Frontal cortex (tissue), 3 donors: ENCODE measurements at regions not wholly inside any gene's neighbourhood (a gene's known extent, or its start where the extent isn't known, plus 50 kb on each side); places are given as distances from the start of the nearest gene placed in this dataset.
"Not testable (repeated sequence)": the region's sequence is repeated elsewhere in the genome, so short reads cannot be mapped to it uniquely, and the experiment has no call there.

ENCODE experiments used
- DNase-seq, 2 donors: peaks; one replicate each; pipeline ENCODE4 v3.0.0; 2012; ENCODE audit warnings: low spot score in 2 of 2
- FAIRE-seq: peaks from 2 replicates; lab custom pipeline; 2012; peaks lifted over from hg19 to GRCh38; lab: Jason Lieb, UNC
- donor health status: control.
- donor health status: control.
- donor health status: control.

DNA sequence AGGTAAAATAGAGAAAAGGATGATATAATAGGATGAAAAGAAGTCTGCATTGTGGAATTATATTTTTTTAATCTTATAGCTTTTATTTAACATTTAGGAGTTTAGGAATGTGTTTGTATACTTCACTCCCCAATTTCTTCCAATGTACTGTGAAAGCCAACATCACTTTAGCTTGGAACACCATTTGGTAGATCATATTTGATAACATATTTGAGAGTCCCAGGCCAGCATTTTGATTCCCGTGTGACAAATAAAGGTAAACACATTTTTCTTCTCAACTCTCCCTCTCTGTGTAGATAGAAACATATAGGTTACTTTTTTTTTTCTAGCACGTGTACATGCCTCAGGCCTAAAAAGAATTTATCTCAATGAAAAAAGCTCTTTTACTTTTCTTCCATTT, 1551.3 kb downstream of the CDH8 start:
- no peak for FAIRE-seq
- no peak for DNase-seq

DNA sequence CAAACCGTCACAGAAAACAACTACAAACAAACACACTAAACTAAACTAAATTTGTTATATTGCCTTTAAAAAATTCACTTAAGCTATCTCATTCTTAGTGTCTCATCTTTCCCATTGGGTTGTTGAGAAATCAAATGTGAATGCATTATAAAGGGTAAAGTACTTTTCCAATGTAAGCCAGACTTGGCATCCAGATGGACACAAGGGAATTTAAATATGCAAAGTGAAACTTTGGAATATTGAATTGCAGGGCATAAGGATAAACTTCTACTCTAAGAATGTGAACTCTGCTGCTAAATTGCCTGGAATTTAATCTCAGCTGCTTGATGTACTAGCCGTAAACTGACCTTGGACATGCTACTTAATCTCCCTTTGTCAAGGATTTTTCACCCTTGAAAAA, 1554.6 kb downstream of the CDH8 start:
- FAIRE-seq (no peak), DNase-seq (no peak)

DNA sequence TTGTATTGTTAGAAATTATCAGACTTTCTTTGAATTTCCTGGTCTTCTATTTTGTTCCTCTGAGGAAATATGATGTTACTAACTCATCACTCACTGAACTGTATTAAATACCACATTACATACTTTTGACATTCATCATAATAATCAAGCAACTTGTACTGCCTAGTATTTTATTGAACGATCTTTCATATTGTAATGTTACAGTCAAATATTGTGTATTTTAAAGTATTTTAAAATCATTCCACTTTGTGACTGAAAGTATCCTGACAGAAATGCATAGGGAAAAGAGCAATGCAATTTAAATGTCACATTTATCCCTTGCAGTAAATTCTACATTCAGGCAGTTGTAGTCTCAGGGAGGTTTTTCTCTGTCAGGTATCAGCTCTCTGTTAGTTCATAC, 1557.4 kb downstream of the CDH8 start:
- FAIRE-seq = no peak
- DNase-seq = no peak

DNA sequence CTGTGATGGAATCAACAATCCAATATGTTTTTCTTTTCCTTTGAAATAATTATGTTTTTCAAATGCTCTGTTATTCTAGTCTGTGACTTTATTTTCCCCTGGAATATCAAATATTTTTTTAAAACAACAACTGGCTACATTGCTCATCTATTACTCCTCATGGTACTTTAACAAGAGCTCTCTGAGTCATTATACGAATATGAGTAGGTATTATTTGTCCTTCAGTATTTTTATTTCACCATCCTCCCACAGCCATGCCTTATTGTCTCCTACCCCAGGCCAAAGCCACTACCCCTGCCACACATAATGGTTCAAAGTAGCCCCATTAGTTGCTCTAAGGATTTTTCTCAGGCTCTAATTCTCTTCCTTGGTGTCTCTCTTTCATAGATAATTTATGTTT, 1572.3 kb downstream of the CDH8 start:
- FAIRE-seq (no peak), DNase-seq (no peak)

DNA sequence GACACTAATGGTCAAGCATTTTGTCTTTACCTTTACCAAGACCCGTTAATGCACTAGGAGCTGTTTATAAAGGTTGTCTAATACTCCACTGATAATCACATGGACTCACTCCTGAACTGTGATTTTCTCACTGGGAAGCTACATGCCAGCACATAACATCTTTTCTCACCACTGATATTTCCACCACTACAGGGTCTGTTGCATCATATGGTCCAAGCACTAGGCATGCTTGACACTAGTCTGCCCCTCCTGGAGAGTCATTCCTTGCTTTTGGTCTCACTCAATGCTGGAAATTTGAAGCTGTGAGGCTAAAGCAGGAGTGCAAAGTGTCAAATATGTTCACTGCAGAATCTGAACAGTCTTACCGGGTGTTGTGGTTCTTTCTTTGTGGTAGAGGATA, 1576.8 kb downstream of the CDH8 start:
- DNase-seq (no peak), FAIRE-seq (no peak)

DNA sequence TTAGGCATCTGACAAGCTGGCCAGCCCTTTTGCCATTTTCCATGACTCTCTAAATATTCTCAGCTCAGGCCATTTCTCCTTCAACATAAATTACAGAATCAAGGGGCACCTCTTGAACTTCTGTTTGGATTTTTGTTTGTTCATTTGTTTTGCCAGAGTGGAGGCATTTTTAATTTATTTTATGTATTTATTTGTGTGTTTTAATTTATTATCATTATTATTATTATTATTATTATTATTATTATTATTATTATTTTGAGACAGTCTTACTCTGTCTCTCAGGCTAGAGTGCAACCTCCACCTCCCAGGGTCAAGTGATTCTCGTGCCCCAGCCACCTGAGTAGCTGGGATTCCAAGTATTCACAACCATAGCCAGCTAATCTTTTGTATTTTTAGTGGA, 1578.0 kb downstream of the CDH8 start:
- DNase-seq = no peak

DNA sequence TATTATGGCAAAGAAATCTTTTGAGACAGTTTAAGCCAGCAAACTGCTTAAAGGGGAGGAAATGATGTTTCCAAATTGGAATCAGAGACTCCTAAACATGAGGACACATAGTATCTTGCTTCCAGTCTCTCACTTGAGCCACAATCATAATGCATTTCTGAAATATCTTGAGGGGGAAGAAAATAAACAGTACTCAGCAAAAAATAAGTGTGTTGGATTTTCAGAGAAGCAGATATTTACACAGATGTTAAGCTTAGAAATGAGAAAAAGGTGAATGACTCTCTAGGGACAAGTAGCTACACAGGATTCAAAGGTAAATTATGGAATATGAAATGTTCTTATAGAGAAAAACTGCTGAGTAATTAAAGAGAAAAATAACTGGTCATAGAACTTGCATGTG, 1583.6 kb downstream of the CDH8 start:
- FAIRE-seq (no peak), DNase-seq (no peak)

More for the DNA sequence above, 1578.0 kb downstream of the CDH8 start:
- FAIRE-seq = no peak

DNA sequence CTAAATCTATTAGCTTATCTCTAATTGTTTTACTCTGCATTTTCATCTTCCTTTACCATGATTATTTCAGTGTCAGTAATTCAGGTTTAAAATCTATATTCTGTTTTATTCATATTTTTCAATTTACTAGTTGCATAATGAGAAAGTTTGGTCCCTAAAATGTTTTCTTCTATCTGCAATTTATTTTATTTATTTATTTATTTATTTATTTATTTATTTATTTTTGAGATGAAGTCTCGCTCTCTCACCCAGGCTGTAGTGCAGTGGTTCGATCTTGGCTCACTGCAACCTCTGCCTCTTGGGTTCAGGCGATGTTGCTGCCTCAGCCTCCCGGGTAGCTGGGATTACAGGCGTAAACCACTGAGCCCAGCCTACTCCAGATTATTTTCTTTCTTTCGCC, 1597.3 kb downstream of the CDH8 start:
- no peak for FAIRE-seq
- DNase-seq = no peak

DNA sequence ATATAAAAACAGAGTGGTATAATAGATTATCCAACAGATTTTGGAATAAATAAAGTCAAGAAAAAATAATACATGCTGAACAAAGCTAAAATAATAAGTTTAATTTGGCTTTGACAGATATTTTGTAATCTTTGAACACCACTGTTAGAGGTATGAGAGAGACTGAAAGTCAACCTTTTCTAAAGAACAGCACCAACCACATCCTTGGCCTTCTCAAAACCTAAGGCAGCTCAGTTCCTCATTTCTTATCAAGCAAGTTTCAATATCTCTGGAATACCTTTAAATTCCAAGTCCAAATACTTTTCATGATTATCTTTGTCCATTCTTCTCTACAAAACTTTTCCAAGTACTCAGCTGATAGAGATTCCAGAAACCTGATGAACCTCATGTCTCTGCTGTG, 1603.8 kb downstream of the CDH8 start:
- DNase-seq = no peak
- no peak for FAIRE-seq

DNA sequence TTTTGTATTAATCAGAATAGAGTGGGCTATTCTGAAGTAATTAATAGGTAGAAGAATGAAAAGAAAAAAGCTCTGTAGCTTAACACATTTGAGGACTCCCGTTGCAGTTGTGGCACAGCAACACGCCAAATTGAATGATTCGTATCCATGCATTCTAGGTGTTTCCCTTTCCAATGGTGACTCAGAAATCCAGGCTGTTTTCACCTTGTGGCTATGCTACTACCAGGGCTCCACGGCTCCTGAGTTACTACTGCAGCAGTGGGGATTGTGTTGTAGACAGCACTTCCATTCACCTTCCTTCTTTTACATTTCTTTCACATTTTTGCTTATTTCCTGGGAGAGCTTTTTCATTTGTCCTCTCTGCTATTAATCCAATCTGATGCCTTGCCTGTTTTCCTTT, 1616.4 kb downstream of the CDH8 start:
- no peak for DNase-seq
- no peak for FAIRE-seq

DNA sequence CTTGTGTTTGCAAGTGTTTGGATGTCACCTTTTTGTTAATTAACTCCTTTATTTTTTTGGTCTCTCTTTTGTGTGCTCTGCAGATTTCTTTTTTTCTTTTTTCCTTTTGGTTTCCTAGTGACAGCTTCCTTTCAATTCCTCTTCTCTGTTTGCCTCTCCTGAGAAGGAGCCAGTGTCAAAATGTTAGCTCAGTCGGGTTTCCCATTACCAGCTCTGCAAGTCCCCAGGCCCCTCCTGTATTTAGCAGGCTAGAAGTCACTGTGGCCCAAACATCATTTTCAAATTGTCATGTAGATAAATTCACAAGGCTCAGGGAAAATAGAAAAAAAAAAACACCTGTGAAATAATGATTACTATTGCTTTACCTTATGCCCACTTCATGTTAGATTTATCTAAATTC, 1621.6 kb downstream of the CDH8 start:
- no peak for FAIRE-seq
- DNase-seq = no peak

DNA sequence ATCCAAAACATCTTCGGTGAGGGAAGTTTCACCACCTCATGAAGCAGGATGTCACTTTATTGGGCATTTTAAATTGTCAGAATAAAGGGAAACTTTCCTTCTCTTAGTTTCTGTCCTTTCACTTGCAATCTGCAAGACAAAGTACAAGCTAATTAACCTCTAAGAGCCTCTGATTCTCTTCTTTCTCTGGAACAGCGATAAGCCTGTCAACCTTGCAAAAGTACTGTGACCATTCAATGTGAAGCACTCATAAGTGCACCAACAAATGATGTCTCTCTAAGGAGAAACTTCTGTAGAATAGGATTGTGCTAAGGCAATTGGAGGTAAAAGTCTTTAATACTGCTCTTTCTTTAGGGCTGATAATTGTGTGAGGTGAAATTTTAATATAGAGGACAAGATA, 1622.3 kb downstream of the CDH8 start:
- DNase-seq = no peak
- FAIRE-seq = no peak

DNA sequence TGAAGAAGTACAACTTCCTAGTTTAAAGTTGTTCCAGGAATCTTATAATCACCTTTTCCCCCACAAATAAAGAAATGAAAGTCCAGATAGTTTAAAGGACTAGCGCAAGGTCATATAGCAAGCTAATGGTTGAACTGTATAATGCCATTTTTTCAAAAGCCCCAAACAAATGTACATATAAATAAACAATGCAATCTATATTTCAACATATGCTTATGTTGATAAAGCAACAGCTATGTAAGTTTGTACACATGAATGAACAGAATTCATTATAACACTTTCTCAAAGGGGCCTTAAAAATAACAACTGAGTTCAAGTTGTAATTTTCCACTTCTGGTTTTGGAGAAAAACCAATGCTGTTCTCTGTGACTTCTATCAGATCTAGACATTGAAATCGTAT, 1628.6 kb downstream of the CDH8 start:
- DNase-seq = no peak
- no peak for FAIRE-seq

DNA sequence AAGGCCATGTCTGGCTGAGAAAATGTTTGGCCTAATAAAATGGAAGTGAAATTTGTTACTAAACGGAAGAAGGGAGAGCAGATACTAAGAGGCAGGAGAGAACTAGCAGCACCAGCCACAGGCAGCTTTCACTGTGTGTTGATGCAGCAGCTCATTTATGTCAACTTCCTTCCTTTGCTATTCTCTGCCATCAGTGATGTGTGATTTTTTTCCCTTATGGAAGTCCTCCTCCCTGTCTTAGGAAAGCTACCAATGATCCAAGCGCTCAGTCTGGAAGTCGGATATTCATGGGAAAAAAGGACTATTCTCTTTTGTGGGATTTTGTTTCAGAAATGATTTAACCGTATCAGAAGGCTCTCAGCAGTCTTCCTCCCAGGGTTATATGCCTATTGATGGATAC, 1629.2 kb downstream of the CDH8 start:
- DNase-seq = no peak
- no peak for FAIRE-seq

DNA sequence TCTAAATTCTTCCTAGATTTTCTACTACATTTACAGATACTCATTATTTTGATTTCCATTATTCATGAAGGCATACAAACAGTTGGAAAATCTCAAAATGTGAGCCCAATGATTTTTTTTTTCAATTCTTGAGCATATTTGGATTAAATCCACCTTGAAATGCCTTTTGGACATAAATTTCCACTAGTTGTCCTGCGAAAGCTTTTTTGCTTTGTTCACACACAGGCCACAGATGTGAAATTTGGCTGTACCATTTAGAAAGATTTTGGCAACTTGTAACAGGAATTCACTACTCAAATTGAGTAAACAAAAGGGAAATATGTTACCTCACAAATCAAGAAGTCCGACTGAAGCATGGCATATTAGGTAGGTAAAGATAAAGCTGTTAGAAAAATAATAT, 1631.0 kb downstream of the CDH8 start:
- DNase-seq (no peak), FAIRE-seq (no peak)

DNA sequence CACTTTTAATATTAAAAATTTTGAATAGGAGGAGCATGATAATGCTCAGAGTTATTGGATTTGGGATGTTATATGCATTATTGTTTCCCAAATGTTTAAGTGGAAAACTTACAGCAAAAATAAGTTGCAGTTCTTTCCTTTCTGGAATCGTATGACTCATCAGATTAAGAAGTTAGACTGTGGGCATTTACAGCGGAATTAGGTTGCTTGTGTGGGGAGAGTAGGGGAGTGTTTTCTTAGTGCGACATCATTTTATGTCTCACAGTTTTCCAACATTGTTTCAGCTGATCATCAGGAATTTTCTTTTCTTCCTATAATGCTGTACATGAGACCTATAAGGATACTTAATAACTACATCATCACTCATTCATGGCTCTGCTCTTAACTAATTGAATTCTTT, 1631.8 kb downstream of the CDH8 start:
- no peak for FAIRE-seq
- no peak for DNase-seq

DNA sequence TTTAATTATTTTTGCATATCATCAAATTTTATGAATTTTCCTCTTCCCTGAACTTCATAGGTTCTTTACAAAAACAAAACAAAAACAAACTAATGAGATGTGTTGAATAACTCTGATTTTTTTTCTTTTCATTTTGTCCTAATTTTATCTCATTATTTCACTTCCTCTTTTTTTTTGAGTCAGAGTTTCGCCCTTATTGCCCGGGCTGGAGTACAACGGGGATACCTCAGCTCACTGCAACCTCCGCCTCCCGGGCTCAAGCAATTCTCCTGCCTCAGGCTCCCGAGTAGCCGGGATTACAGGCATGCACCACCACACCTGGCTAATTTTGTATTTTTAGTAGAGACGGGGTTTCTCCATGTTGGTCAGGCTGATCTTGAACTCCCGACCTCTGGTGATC, 1633.3 kb downstream of the CDH8 start:
- not testable (repeated sequence) for FAIRE-seq, DNase-seq

DNA sequence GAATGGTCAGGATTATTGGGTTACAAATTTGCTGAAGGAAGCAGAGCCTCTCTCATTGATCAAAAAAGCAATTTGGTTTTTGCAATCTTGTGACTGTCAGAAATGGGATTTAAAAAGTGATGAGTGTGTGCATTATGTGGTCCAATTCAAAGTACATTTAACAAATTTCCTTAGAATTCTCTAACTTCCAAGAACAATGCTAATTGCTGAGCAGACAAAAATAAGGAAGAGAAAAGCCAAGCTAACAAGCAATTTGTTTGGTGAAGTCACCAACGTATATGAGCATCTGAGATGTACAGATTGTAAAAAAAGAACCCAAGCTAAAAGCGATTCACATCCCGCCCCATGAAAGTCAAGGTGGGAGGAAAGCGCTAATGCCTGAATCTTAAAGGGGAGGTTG, 1643.9 kb downstream of the CDH8 start:
- FAIRE-seq = no peak
- no peak for DNase-seq

DNA sequence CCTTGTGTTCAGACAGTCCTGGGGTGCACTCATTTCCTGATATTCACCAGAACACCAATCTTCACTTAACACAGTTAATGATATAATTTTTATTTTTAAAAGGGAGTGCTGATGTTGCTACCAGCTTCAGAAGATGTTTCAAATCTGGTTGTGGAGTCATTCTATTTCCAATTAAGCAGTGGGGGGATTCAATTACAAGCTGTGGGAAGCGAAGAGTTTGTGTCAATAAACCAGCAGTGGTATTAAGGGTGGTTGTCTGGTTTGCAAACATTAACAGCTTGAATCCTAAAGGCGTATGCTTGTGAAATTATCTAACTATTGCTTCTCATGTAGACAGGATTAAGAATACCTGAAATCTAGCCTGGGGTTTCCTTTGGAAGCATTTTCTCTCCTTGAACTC, 1637.5 kb upstream of the GOT2 start:
- DNase-seq (no peak), FAIRE-seq (no peak)

DNA sequence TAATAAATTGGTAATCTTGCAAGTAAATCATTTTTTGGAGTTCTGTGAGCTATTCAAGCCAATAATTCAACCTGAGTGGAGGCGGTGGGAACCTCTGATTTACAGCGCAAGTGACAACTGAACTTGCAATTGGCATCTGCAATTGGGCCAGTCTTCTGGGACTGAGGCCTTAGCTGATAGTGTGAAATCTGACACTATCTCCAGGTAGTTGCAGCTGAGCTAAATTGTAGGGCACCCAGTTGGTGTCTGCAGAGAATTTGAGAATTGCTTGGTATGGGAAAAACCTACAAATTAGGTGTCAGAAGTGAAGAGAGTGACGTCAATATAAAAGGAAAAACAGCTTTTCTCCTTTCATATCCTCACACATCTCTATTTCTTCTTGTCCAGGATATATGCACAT, 1633.6 kb upstream of the GOT2 start:
- no peak for FAIRE-seq
- DNase-seq = no peak

DNA sequence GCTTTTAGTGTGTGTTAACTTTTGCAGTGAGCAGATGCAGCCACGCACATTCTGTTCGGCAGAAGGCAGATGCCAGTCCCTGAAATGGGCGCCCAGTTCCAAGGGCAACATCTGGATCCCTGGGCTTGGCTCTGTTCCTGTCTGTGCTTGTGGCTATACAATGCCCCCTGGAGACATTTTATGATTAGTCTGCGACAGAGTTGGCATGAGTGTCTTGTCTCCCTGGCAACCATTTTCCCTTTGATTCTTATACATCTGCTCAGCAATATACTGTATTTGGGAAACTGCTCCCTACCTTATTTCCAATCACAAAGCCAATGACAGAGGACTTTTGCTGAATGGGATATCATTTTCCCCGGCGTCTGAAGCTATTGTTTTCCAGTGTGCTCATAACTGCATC, 1629.5 kb upstream of the GOT2 start:
- no peak for DNase-seq
- no peak for FAIRE-seq

DNA sequence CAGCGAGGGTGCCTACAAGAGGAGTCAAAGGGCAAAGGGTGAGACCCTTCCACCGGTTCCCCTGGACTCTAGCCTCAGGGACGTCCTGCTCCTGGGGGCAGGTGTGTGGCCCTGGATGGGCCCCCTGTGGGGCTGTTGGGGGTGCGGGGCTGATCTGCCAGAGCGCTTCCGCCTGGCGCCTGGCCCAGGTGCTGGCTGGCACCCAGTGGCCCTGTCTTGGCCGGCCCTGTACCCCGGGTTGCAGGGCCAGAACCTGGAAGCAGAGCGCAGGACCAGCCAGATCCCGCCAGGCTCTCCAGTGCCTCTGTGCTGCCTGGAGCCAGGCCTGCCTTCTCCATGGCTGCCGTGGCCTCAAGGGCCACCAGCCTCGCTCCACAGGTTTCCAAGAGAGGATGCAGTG, 1625.8 kb upstream of the GOT2 start:
- FAIRE-seq, DNase-seq: not testable (repeated sequence)

DNA sequence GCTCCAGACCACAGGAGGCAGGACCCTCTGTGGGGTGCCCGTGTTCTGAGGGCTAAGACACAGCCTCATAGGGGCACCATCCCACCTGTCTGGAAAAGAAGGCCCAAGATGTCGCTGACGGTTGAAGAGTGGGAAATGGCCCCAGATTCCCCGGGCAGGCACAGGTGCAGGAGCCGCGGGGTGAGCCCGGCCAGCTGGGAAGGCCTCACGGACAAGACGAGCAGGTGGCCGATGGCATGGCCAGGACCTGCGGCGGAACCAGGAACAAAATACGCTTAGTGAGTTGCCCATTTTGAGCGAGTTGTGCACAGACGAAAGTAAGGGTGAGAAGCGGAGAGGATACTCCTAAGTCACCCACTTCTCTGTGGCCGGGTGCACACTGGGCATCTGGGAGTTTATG, 1625.3 kb upstream of the GOT2 start:
- DNase-seq, FAIRE-seq: not testable (repeated sequence)
